ENCODE measurements at regions not wholly inside any gene's neighbourhood (a gene's known extent, or its start where the extent isn't known, plus 50 kb on each side); places are given as distances from the start of the nearest gene placed in this dataset.

GRCh38 chr6:65933390-65933789 lies 226.4 kb upstream of the EYS start:
- TF ChIP-seq CTCF (IDR thresholded peaks at IDR 0.05; ENCODE audit: control extremely low read depth in 1 of 3, insufficient read depth in 1 of 3, low read depth in 1 of 3, low read length in 3 of 3) (no peak), TCF12 (IDR thresholded peaks at IDR 0.05; ENCODE audit: low read depth, low read length) (no peak), ATF2 (IDR thresholded peaks at IDR 0.05; ENCODE audit: low read length) (no peak)

Data from H1 (cell line).